Keratinocyte (primary cell): ENCODE measurements at regions not wholly inside any gene's neighbourhood (a gene's known extent, or its start where the extent isn't known, plus 50 kb on each side); places are given as distances from the start of the nearest gene placed in this dataset.

Experiments used
- DNase-seq: peaks from one replicate; pipeline ENCODE4 v3.0.0-alpha.2; 2011; ENCODE audit warnings: low read depth, missing footprints, low spot score
- FAIRE-seq: peaks from 2 replicates; lab custom pipeline; 2011; peaks lifted over from hg19 to GRCh38; lab: Jason Lieb, UNC
- H2AFZ ChIP-seq: 2 replicates; pipeline ENCODE4 v1.6.0; 2012; ENCODE audit warnings: low read length, control low read depth, inconsistent platforms; ENCODE audit not compliant: control insufficient read depth
- H3K27ac ChIP-seq: 2 replicates; pipeline ENCODE4 v1.5.1; 2011; ENCODE audit warnings: low read length; ENCODE audit not compliant: control insufficient read depth, insufficient read depth
- H3K27me3 ChIP-seq: 3 replicates; pipeline ENCODE4 v1.6.0; 2011; ENCODE audit warnings: low read length; ENCODE audit not compliant: control insufficient read depth, insufficient read depth; ENCODE audit errors: extremely low read depth
- H3K36me3 ChIP-seq, 2 experiments: 2 replicates in 1 of 2; 3 replicates in 1 of 2; pipeline ENCODE4 v1.5.1; 2011; ENCODE audit warnings: low read length in 2 of 2, mild to moderate bottlenecking in 1 of 2; ENCODE audit not compliant: control insufficient read depth in 2 of 2, insufficient read depth in 2 of 2; ENCODE audit errors: extremely low read depth in 1 of 2
- H3K4me1 ChIP-seq: 3 replicates; pipeline ENCODE4 v1.5.1; 2011; ENCODE audit warnings: low read length; ENCODE audit not compliant: control insufficient read depth, insufficient read depth; ENCODE audit errors: extremely low read depth
- H3K4me2 ChIP-seq: 3 replicates; pipeline ENCODE4 v1.6.0; 2011; ENCODE audit warnings: low read depth, low read length; ENCODE audit not compliant: control insufficient read depth, insufficient read depth; ENCODE audit errors: extremely low read depth
- H3K4me3 ChIP-seq, 3 experiments: fragments of 200-600 bp in 1 of 3; sonication (generic) in 1 of 3; 2 replicates in 2 of 3; 3 replicates in 1 of 3; pipeline ENCODE4 v1.5.1; 2011 to 2016; ENCODE audit warnings: low read length in 3 of 3, mild to moderate bottlenecking in 3 of 3, control low read depth in 2 of 3, inconsistent platforms in 1 of 3, low read depth in 1 of 3, mixed read lengths in 1 of 3, mixed run types in 1 of 3, moderate library complexity in 1 of 3; ENCODE audit not compliant: control insufficient read depth in 2 of 3, insufficient read depth in 2 of 3; ENCODE audit errors: extremely low read depth in 1 of 3
- H3K79me2 ChIP-seq: 2 replicates; pipeline ENCODE4 v1.6.0; 2012; ENCODE audit warnings: low read length; ENCODE audit not compliant: control insufficient read depth, insufficient read depth
- H3K9ac ChIP-seq: 3 replicates; pipeline ENCODE4 v1.6.0; 2011; ENCODE audit warnings: low read length; ENCODE audit not compliant: control insufficient read depth, insufficient read depth; ENCODE audit errors: extremely low read depth
- H3K9me1 ChIP-seq: 3 replicates; pipeline ENCODE4 v1.6.0; 2011; ENCODE audit warnings: low read length; ENCODE audit not compliant: control insufficient read depth, insufficient read depth; ENCODE audit errors: extremely low read depth
- H3K9me3 ChIP-seq: 2 replicates; pipeline ENCODE4 v1.5.1; 2012; ENCODE audit warnings: low read depth, low read length; ENCODE audit not compliant: control insufficient read depth
- H4K20me1 ChIP-seq: 3 replicates; pipeline ENCODE4 v1.6.0; 2011; ENCODE audit warnings: low read length; ENCODE audit not compliant: control insufficient read depth, insufficient read depth; ENCODE audit errors: extremely low read depth
- CTCF ChIP-seq, 3 experiments: IDR thresholded peaks in 1 of 3; conservative IDR thresholded peaks in 1 of 3; optimal IDR thresholded peaks in 1 of 3; 2 replicates in 2 of 3; 3 replicates in 1 of 3; pipeline versions ENCODE3 to v1.5.1; 2011; ENCODE audit warnings: low read length in 3 of 3, mild to moderate bottlenecking in 3 of 3, moderate library complexity in 2 of 3, control low read depth in 1 of 3, inconsistent platforms in 1 of 3; ENCODE audit not compliant: insufficient read depth in 2 of 3; ENCODE audit errors: extremely low read depth in 1 of 3
- EZH2 ChIP-seq: IDR thresholded peaks from one replicate; pipeline ENCODE4 v1.6.1; 2012; ENCODE audit warnings: inconsistent platforms, mild to moderate bottlenecking, low read length, moderate library complexity
- dilution Hi-C: fragments of 300-500 bp; cut with MboI; formaldehyde crosslinking; loops from one replicate; pipeline ENCODE4 v1.7.0; 2020; ENCODE audit warnings: low sequenced_read_pairs; ENCODE audit not compliant: extremely low pct_ligation_motif_present

GRCh38 chr19:13583114-13583513, 76.8 kb upstream of the CACNA1A start:
- dilution Hi-C loops, result no loop called here
- FAIRE-seq, result no peak

GRCh38 chr19:13581576-13581975, 75.3 kb upstream of the CACNA1A start:
- H3K27ac ChIP-seq, result no peak overlapping the region
- dilution Hi-C loops, result no loop called here
- H3K9me1 ChIP-seq, result no peaks in the 10 kb centered on the region
- H3K4me2 ChIP-seq, result no peak overlapping the region
- no peaks in the 10 kb centered on the region for H3K4me1 ChIP-seq
- no peak overlapping the region for H3K9ac ChIP-seq
- no peak for TF ChIP-seq EZH2
- no peak for TF ChIP-seq CTCF (optimal IDR thresholded peaks at IDR 0.05 in 1 of 3, IDR thresholded peaks at IDR 0.05 in 1 of 3, conservative IDR thresholded peaks at IDR 0.05 in 1 of 3; ENCODE audit: extremely low read depth in 1 of 3, insufficient read depth in 2 of 3, low read length in 3 of 3)
- DNase-seq (no peak), FAIRE-seq (no peak)
- no peaks in the 10 kb centered on the region for H4K20me1 ChIP-seq
- H3K79me2 ChIP-seq, result no peaks in the 10 kb centered on the region
- H3K27me3 ChIP-seq, result no peaks in the 10 kb centered on the region
- H2AFZ ChIP-seq, result no peak overlapping the region
- H3K9me3 ChIP-seq, result no peaks in the 10 kb centered on the region
- no peaks in the 10 kb centered on the region for H3K36me3 ChIP-seq
- no peak overlapping the region for H3K4me3 ChIP-seq

More at GRCh38 chr19:13583114-13583513, 76.8 kb upstream of the CACNA1A start:
- DNase-seq, result no peak
- Histone ChIP-seq H3K36me3 (no peaks in the 10 kb centered on the region), H3K79me2 (no peaks in the 10 kb centered on the region), H3K4me1 (no peaks in the 10 kb centered on the region), H3K4me3 (no peak overlapping the region), H3K27me3 (no peaks in the 10 kb centered on the region), H3K4me2 (no peak overlapping the region), H3K9me1 (no peaks in the 10 kb centered on the region), H2AFZ (no peak overlapping the region), H3K27ac (no peak overlapping the region), H4K20me1 (no peaks in the 10 kb centered on the region), H3K9ac (no peak overlapping the region), H3K9me3 (no peaks in the 10 kb centered on the region)
- no peak for TF ChIP-seq CTCF (optimal IDR thresholded peaks at IDR 0.05 in 1 of 3, IDR thresholded peaks at IDR 0.05 in 1 of 3, conservative IDR thresholded peaks at IDR 0.05 in 1 of 3; ENCODE audit: extremely low read depth in 1 of 3, insufficient read depth in 2 of 3, low read length in 3 of 3)
- TF ChIP-seq EZH2, result no peak
